Left ventricle myocardium inferior (tissue), 1 donor: ENCODE measurements at regions not wholly inside any gene's neighbourhood (a gene's known extent, or its start where the extent isn't known, plus 50 kb on each side); places are given as distances from the start of the nearest gene placed in this dataset.

Source experiments
- DNase-seq: peaks from one replicate; pipeline ENCODE4 v3.0.0-alpha.2; 2020
- H3K27ac ChIP-seq: fragments of 200-600 bp; replicated peaks from 2 replicates; pipeline ENCODE4 v1.8.0; 2021
- H3K27me3 ChIP-seq: fragments of 200-600 bp; 2 replicates; pipeline ENCODE4 v1.8.0; 2021; ENCODE audit warnings: low read depth
- H3K36me3 ChIP-seq: fragments of 200-600 bp; 2 replicates; pipeline ENCODE4 v1.8.0; 2021
- H3K4me1 ChIP-seq: fragments of 200-600 bp; 2 replicates; pipeline ENCODE4 v1.8.0; 2021
- H3K4me3 ChIP-seq: fragments of 200-600 bp; 2 replicates; pipeline ENCODE4 v1.8.0; 2021; ENCODE audit warnings: mild to moderate bottlenecking, moderate library complexity
- H3K9me3 ChIP-seq: fragments of 200-600 bp; replicated peaks from 2 replicates; pipeline ENCODE4 v1.8.0; 2021
- CTCF ChIP-seq: fragments of 200-600 bp; IDR thresholded peaks from 2 replicates; pipeline ENCODE4 v1.8.0; 2021; ENCODE audit warnings: antibody characterized with exemption, mild to moderate bottlenecking, borderline replicate concordance
- intact Hi-C: fragments of 100-400 bp; cut with micrococcal nuclease; formaldehyde crosslinking; loops from one replicate; pipeline ENCODE4 v1.11.0; 2022
- donor health status: DM: no; HTN: yes; CAD: no; lungs with severe emphysema.

GRCh38 chr4:146041139-146042004, 102.7 kb upstream of the ZNF827 start:
- no peak for DNase-seq
- H3K9me3 ChIP-seq, result peaks cover 10% of the 10 kb centered on the region
- H3K27ac ChIP-seq, result no peak overlapping the region
- intact Hi-C loops, result no loop called here
- H3K4me1 ChIP-seq, result no peaks in the 10 kb centered on the region
- H3K27me3 ChIP-seq, result no peaks in the 10 kb centered on the region
- no peak for TF ChIP-seq CTCF
- H3K4me3 ChIP-seq, result no peak overlapping the region
- no peaks in the 10 kb centered on the region for H3K36me3 ChIP-seq

- H3K36me3 ChIP-seq, result no peaks in the 10 kb centered on the region
- no peaks in the 10 kb centered on the region for H3K27me3 ChIP-seq
- intact Hi-C loops, result no loop called here
These were observed 102.0 kb upstream of the ZNF827 start for GRCh38 chr4:146040623-146041022.

GRCh38 chr4:146033149-146033548, 94.5 kb upstream of the ZNF827 start:
- intact Hi-C loops, result no loop called here
- no peak for TF ChIP-seq CTCF

More at GRCh38 chr4:146040623-146041022, 102.0 kb upstream of the ZNF827 start:
- Histone ChIP-seq H3K4me1 (no peaks in the 10 kb centered on the region), H3K27ac (no peak overlapping the region), H3K9me3 (peaks cover 10% of the 10 kb centered on the region), H3K4me3 (no peak overlapping the region)
- no peak for TF ChIP-seq CTCF
- DNase-seq, result no peak

GRCh38 chr4:146032234-146032860, 93.7 kb upstream of the ZNF827 start:
- TF ChIP-seq CTCF, result no peak
- Histone ChIP-seq H3K9me3 (peaks cover 5% of the 10 kb centered on the region), H3K36me3 (no peaks in the 10 kb centered on the region), H3K4me1 (no peaks in the 10 kb centered on the region), H3K4me3 (no peak overlapping the region), H3K27me3 (peaks cover 16% of the 10 kb centered on the region), H3K27ac (no peak overlapping the region)
- intact Hi-C loops, result no loop called here
- DNase-seq, result no peak

More at GRCh38 chr4:146033149-146033548, 94.5 kb upstream of the ZNF827 start:
- Histone ChIP-seq H3K27me3 (peaks cover 16% of the 10 kb centered on the region), H3K27ac (no peak overlapping the region), H3K9me3 (peaks cover 5% of the 10 kb centered on the region), H3K36me3 (no peaks in the 10 kb centered on the region), H3K4me3 (no peak overlapping the region), H3K4me1 (no peaks in the 10 kb centered on the region)
- no peak for DNase-seq

GRCh38 chr4:146029939-146030710, 91.5 kb upstream of the ZNF827 start:
- H3K36me3 ChIP-seq, result no peaks in the 10 kb centered on the region
- TF ChIP-seq CTCF, result no peak
- no peak overlapping the region for H3K27ac ChIP-seq
- no peak overlapping the region for H3K4me3 ChIP-seq
- H3K4me1 ChIP-seq, result no peaks in the 10 kb centered on the region
- no peak for DNase-seq
- H3K27me3 ChIP-seq, result peaks cover 16% of the 10 kb centered on the region
- intact Hi-C loops, result no loop called here
- peaks cover 5% of the 10 kb centered on the region for H3K9me3 ChIP-seq
